ENCODE measurements at regions not wholly inside any gene's neighbourhood (a gene's known extent, or its start where the extent isn't known, plus 50 kb on each side); places are given as distances from the start of the nearest gene placed in this dataset.
"Not testable (repeated sequence)": the region's sequence is repeated elsewhere in the genome, so short reads cannot be mapped to it uniquely, and the experiment has no call there.

GRCh38 chr16:29139261-29139802 lies 154.5 kb downstream of the LAT start:
- TF ChIP-seq, protein P1, sequence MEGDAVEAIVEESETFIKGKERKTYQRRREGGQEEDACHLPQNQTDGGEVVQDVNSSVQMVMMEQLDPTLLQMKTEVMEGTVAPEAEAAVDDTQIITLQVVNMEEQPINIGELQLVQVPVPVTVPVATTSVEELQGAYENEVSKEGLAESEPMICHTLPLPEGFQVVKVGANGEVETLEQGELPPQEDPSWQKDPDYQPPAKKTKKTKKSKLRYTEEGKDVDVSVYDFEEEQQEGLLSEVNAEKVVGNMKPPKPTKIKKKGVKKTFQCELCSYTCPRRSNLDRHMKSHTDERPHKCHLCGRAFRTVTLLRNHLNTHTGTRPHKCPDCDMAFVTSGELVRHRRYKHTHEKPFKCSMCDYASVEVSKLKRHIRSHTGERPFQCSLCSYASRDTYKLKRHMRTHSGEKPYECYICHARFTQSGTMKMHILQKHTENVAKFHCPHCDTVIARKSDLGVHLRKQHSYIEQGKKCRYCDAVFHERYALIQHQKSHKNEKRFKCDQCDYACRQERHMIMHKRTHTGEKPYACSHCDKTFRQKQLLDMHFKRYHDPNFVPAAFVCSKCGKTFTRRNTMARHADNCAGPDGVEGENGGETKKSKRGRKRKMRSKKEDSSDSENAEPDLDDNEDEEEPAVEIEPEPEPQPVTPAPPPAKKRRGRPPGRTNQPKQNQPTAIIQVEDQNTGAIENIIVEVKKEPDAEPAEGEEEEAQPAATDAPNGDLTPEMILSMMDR (IDR thresholded peaks at IDR 0.05; ENCODE audit: insufficient read depth, low read length, poor library complexity, severe bottlenecking), result no peak
- DNase-seq (ENCODE audit: extremely low read depth, insufficient read length), result no peak
- no peaks in the 10 kb centered on the region for H3K27me3 ChIP-seq (replicated peaks; ENCODE audit: control insufficient read depth, insufficient read depth, low read length)
- no peaks in the 10 kb centered on the region; the same call in 1 of the 2 replicates for H3K36me3 ChIP-seq (ENCODE audit: control insufficient read depth, insufficient read depth, low read length)
- H3K4me3 ChIP-seq (replicated peaks; ENCODE audit: low read depth, low read length), result no peak overlapping the region

- H3K36me3 ChIP-seq (ENCODE audit: control insufficient read depth, insufficient read depth, low read length); H3K27me3 ChIP-seq (replicated peaks; ENCODE audit: control insufficient read depth, insufficient read depth, low read length); H3K4me3 ChIP-seq (replicated peaks; ENCODE audit: low read depth, low read length); DNase-seq (ENCODE audit: extremely low read depth, insufficient read length): not testable (repeated sequence)
These were observed 153.8 kb downstream of the LAT start for GRCh38 chr16:29138698-29139097.

DNA sequence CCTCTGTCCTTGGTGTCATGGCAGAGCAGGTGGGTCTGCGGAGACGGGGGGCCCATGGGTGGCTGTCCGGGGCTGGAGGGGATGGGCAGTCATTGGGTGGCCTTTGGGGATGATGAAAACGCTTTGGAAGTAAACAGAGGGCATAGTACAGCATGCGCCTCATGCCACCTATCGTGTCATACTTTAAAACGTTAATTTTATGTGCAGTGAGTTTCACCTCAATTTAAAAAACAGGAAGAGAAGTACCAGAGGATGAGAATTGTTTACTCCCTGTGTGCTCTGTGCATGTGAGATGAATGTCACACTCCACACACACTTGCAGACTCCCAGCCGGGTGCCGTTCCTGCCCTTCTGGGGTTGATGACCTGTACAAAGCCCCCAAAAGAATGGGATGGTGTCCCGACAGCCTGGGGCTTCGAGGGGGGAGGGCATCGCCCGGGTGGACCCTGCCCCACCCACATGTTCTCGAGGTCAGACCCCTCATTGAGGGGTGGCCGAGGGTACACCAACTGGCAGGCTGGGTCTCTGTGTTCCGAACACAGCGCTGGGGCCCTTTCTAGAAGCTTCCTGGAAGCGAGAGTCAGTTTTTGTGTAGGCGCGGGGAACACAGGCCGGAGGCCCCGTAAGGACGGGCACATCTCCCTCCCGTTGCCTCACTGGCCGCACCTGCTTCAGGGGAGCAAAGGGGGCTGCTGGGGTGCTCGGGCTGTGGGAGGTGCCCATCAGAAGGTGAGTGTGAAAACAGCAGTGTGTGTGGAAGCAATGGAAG lies 153.2 kb downstream of the LAT start:
- H3K4me3 ChIP-seq (replicated peaks; ENCODE audit: low read depth, low read length); DNase-seq (ENCODE audit: extremely low read depth, insufficient read length); H3K27me3 ChIP-seq (replicated peaks; ENCODE audit: control insufficient read depth, insufficient read depth, low read length); H3K36me3 ChIP-seq (ENCODE audit: control insufficient read depth, insufficient read depth, low read length): not testable (repeated sequence)

DNA sequence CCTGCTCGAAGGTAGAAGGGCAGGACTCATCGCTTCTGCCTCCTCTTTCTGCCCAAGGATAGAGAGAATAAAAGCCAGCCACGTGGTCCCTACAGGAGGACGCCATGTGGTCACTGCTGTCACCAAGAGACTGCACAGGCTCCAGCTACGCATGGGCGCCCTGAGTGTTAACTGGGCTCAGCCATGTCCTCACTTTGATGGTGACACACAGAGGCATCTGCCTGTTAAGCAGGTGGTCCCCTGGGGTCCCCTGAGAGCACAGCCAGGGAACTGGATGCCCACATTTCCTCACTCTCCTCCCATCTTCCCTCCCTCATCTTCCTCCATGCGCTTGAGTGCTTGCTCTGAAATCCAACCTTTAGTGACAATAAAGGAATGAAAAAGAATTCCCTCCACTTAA lies 152.6 kb downstream of the LAT start:
- not testable (repeated sequence) for DNase-seq (ENCODE audit: extremely low read depth, insufficient read length); H3K4me3 ChIP-seq (replicated peaks; ENCODE audit: low read depth, low read length); H3K36me3 ChIP-seq (ENCODE audit: control insufficient read depth, insufficient read depth, low read length); H3K27me3 ChIP-seq (replicated peaks; ENCODE audit: control insufficient read depth, insufficient read depth, low read length)

GRCh38 chr16:29136916-29137315 lies 152.1 kb downstream of the LAT start:
- DNase-seq (ENCODE audit: extremely low read depth, insufficient read length); H3K27me3 ChIP-seq (replicated peaks; ENCODE audit: control insufficient read depth, insufficient read depth, low read length): not testable (repeated sequence)

GRCh38 chr16:29136046-29136696 lies 151.3 kb downstream of the LAT start:
- not testable (repeated sequence) for H3K4me3 ChIP-seq (replicated peaks; ENCODE audit: low read depth, low read length); H3K27me3 ChIP-seq (replicated peaks; ENCODE audit: control insufficient read depth, insufficient read depth, low read length); H3K36me3 ChIP-seq (ENCODE audit: control insufficient read depth, insufficient read depth, low read length); DNase-seq (ENCODE audit: extremely low read depth, insufficient read length)

More at GRCh38 chr16:29136916-29137315, 152.1 kb downstream of the LAT start:
- not testable (repeated sequence) for H3K36me3 ChIP-seq (ENCODE audit: control insufficient read depth, insufficient read depth, low read length); H3K4me3 ChIP-seq (replicated peaks; ENCODE audit: low read depth, low read length)

DNA sequence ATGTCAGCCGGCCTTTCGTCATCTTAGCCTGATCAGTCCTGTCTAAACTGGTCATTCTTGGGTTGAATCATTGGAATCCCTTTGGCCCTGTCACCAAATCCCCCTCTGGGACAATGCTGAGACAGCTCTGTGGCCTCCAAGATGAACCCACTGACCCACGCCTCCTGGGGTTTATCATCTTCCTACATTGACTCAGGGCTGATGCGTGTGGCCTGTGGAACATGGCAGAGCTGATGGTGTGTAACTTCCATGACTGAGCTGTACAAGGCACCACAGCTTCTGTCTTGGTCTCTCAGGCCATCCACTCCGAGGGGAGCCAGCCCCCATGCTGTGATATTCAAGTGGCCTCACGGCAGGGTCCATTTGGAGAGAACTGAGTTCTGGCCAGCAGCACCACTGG lies 150.2 kb downstream of the LAT start:
- H3K36me3 ChIP-seq (ENCODE audit: control insufficient read depth, insufficient read depth, low read length); DNase-seq (ENCODE audit: extremely low read depth, insufficient read length); H3K27me3 ChIP-seq (replicated peaks; ENCODE audit: control insufficient read depth, insufficient read depth, low read length); H3K4me3 ChIP-seq (replicated peaks; ENCODE audit: low read depth, low read length): not testable (repeated sequence)

DNA sequence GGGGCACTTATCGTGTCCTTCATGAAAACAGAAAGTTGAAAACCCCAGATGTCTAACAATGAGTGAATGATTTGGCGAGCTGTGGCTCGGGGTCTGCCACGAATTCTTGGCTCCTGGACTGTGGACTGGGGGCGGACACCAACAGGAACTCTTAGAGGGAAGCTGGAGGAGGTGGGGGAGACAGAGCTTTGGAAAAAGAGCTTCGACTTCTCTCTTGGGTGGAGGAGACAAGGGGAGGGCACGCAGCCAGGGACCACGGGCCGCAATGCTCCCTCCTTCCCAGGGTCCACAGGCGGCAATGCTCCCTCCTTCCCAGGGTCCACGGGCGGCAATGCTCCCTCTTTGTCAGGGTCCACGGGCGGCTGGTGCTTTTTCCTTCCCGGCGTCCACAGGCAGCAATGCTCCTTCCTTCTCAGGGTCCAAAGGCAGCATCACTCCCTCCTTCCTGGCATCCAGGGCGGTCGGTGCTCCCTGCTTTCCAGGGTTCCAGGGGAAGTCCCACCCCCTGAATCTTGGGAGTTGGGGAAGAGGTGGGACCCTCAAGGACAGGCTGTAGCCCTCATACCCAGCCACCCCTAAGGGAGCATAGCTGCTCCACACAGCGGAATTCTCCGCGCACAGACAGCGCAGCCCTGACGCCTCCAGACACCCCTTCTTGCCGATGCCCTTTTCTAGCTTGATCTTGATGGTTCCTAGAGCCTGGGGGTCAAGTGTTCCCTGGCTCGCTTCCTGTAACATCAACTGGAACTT lies 149.0 kb downstream of the LAT start:
- not testable (repeated sequence) for H3K4me3 ChIP-seq (replicated peaks; ENCODE audit: low read depth, low read length); H3K27me3 ChIP-seq (replicated peaks; ENCODE audit: control insufficient read depth, insufficient read depth, low read length); DNase-seq (ENCODE audit: extremely low read depth, insufficient read length); H3K36me3 ChIP-seq (ENCODE audit: control insufficient read depth, insufficient read depth, low read length)

DNA sequence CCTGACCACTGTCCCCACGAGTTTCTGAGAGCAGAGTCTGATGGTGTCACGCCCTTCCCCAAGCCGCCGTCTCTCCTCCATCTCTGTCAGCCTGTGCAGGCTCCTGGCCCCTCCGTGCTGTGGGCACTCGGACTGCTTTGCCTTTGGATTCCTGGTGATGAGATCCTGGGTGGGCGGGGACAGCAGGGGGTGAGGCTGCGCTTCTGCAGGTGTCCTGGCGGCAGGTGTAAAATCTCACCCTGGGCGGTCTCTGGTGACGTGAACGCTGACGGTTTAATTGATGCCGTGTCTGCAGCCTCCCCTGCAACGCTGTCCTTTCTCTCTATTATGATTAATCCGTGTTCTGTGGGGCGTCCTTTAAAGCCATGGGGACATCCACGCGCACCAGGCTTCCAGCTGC lies 148.0 kb downstream of the LAT start:
- H3K36me3 ChIP-seq (ENCODE audit: control insufficient read depth, insufficient read depth, low read length); H3K4me3 ChIP-seq (replicated peaks; ENCODE audit: low read depth, low read length); H3K27me3 ChIP-seq (replicated peaks; ENCODE audit: control insufficient read depth, insufficient read depth, low read length); DNase-seq (ENCODE audit: extremely low read depth, insufficient read length): not testable (repeated sequence)

- not testable (repeated sequence) for DNase-seq (ENCODE audit: extremely low read depth, insufficient read length); H3K4me3 ChIP-seq (replicated peaks; ENCODE audit: low read depth, low read length)
These were observed 147.6 kb downstream of the LAT start for GRCh38 chr16:29132444-29132843.

DNA sequence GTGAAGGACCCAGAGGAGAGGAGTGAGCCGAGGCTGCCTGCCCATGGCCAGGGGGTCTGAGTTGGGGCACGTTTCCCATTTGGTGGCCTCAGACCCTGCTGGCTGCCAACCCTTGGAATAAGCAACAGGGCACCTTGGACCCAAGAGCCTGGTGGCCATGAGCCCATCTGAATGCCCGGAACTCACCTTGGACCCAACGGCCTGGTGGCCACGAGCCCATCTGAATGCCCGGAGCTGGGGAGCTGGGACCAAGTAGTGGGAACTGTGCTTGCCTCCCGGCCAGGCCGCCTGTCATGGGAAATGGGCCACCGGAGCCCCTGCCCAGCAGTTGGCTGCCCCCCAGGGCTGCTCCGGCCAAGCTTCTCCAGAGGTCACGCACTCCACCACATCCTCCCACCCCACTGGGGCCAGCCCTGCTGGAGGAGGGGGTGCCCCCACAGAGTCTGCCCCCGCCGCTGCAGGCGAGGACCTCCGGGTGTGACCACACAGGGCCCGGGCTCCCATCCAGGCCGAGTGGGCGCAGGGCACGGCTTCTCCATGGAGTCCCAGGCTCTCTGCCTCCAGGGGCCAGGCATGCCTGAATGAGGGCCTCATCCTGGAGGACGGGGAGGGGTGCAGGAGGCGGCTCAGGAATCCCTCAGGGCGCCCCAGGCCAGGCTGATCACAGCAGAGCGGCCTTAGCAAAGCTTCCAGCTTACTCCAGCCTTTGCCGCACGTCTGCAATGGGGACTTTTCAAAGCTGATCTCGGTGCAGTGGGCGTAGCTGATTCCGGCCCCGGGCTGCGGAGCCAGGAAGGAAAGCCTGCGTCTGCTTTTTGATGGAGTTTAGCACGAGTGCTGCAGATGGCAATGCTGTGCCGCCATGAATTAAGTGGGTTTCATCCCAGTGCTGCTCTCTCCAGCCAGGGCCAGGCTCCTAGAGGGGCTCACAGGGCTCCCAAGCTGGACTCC lies 146.3 kb downstream of the LAT start:
- H3K36me3 ChIP-seq (ENCODE audit: control insufficient read depth, insufficient read depth, low read length); DNase-seq (ENCODE audit: extremely low read depth, insufficient read length); H3K27me3 ChIP-seq (replicated peaks; ENCODE audit: control insufficient read depth, insufficient read depth, low read length); H3K4me3 ChIP-seq (replicated peaks; ENCODE audit: low read depth, low read length): not testable (repeated sequence)

More at GRCh38 chr16:29132444-29132843, 147.6 kb downstream of the LAT start:
- H3K27me3 ChIP-seq (replicated peaks; ENCODE audit: control insufficient read depth, insufficient read depth, low read length); H3K36me3 ChIP-seq (ENCODE audit: control insufficient read depth, insufficient read depth, low read length): not testable (repeated sequence)

DNA sequence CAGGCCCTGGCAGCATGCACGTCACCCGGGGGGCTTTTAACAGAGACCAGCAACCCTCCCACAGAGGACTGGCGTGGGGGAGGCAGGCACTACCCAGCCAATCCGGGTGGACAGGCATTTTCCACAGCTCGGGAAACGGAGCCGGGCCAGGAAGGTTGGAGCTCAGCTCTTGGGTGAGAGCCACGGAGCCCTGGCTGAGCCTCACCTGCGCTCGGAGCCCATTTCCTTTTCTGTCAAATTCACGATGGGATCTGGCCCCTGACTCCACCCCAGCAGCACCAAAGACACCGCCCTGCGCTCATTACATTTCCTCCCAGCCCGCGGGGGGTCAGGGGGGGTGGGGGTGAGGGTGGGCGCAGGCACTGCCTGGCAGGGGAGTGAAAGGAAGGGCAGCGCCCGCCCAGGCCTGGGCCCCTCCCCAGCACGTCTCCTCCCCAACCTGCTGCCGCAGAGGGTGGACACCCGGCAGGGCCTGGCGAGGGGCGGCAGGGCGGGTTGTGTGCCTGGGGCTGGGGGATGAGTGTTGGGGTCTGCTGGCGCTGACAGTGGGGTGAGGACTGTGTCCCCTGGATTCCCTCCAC lies 145.4 kb downstream of the LAT start:
- not testable (repeated sequence) for H3K27me3 ChIP-seq (replicated peaks; ENCODE audit: control insufficient read depth, insufficient read depth, low read length); H3K4me3 ChIP-seq (replicated peaks; ENCODE audit: low read depth, low read length); H3K36me3 ChIP-seq (ENCODE audit: control insufficient read depth, insufficient read depth, low read length); DNase-seq (ENCODE audit: extremely low read depth, insufficient read length)
